Erythroblast (primary cell): ENCODE measurements at regions not wholly inside any gene's neighbourhood (a gene's known extent, or its start where the extent isn't known, plus 50 kb on each side); places are given as distances from the start of the nearest gene placed in this dataset.

ENCODE experiments used
- GATA1 ChIP-seq: IDR thresholded peaks from 2 replicates; pipeline ENCODE4 v1.6.1; 2011; ENCODE audit warnings: low read depth, mild to moderate bottlenecking, control low read depth, low read length, moderate library complexity
- POLR2A ChIP-seq: IDR thresholded peaks from 2 replicates; pipeline ENCODE4 v1.6.1; 2011; ENCODE audit warnings: mild to moderate bottlenecking, low read length

GRCh38 chr2:145080426-145080825 is 560.5 kb upstream of the ZEB2 start:
- no peak for TF ChIP-seq GATA1
- TF ChIP-seq POLR2A: no peak
